Inflammatory macrophage treated with lipopolysaccharide for 4 hours (primary cell): ENCODE measurements at regions not wholly inside any gene's neighbourhood (a gene's known extent, or its start where the extent isn't known, plus 50 kb on each side); places are given as distances from the start of the nearest gene placed in this dataset.

Experiments
- DNase-seq: peaks from one replicate; pipeline ENCODE4 v3.0.0-alpha.2; 2020

GRCh38 chr10:3510741-3511140, 274.3 kb downstream of the KLF6 start:
- no peak for DNase-seq

- no peak for DNase-seq
These were observed 275.7 kb downstream of the KLF6 start for GRCh38 chr10:3509355-3509754.

GRCh38 chr10:3503299-3503698, 281.7 kb downstream of the KLF6 start:
- no peak for DNase-seq

GRCh38 chr10:3502673-3503072, 282.3 kb downstream of the KLF6 start:
- no peak for DNase-seq

GRCh38 chr10:3500408-3500856, 284.6 kb downstream of the KLF6 start:
- no peak for DNase-seq

- DNase-seq, result no peak
These were observed 285.9 kb downstream of the KLF6 start for GRCh38 chr10:3499120-3499519.

- DNase-seq, result no peak
These were observed 287.4 kb downstream of the KLF6 start for GRCh38 chr10:3497581-3497980.

GRCh38 chr10:3496138-3496537, 288.9 kb downstream of the KLF6 start:
- no peak for DNase-seq

GRCh38 chr10:3495281-3495680, 289.7 kb downstream of the KLF6 start:
- DNase-seq, result no peak

GRCh38 chr10:3494838-3495230, 290.2 kb downstream of the KLF6 start:
- DNase-seq, result no peak

GRCh38 chr10:3494131-3494837, 290.7 kb downstream of the KLF6 start:
- no peak for DNase-seq

- DNase-seq, result no peak
These were observed 291.4 kb downstream of the KLF6 start for GRCh38 chr10:3493621-3494020.

GRCh38 chr10:3491571-3491970, 293.4 kb downstream of the KLF6 start:
- no peak for DNase-seq

GRCh38 chr10:3487228-3487627, 297.8 kb downstream of the KLF6 start:
- DNase-seq, result no peak

- DNase-seq, result no peak
These were observed 298.5 kb downstream of the KLF6 start for GRCh38 chr10:3486346-3487065.

- DNase-seq, result peak; percentile 75
These were observed 299.8 kb downstream of the KLF6 start for GRCh38 chr10:3485057-3485686.

- peak; percentile 12 for DNase-seq
These were observed 300.5 kb downstream of the KLF6 start for GRCh38 chr10:3484306-3485056.

GRCh38 chr10:3482200-3482993, 302.6 kb downstream of the KLF6 start:
- DNase-seq, result peak; percentile 58

GRCh38 chr10:3481496-3481895, 303.5 kb downstream of the KLF6 start:
- no peak for DNase-seq

- peak; percentile 15 for DNase-seq
These were observed 304.1 kb downstream of the KLF6 start for GRCh38 chr10:3480990-3481315.

- no peak for DNase-seq
These were observed 304.6 kb downstream of the KLF6 start for GRCh38 chr10:3480281-3480989.
